ENCODE measurements at regions not wholly inside any gene's neighbourhood (a gene's known extent, or its start where the extent isn't known, plus 50 kb on each side); places are given as distances from the start of the nearest gene placed in this dataset.
"Not testable (repeated sequence)": the region's sequence is repeated elsewhere in the genome, so short reads cannot be mapped to it uniquely, and the experiment has no call there.

GRCh38 chr18:64742898-64743297, 594.0 kb upstream of the LINC00305 start:
- Histone ChIP-seq H3K4me1 (ENCODE audit: control insufficient read depth in 2 of 2, insufficient read depth in 2 of 2, low read length in 2 of 2) (no peaks in the 10 kb centered on the region), H3K9me3 (ENCODE audit: control insufficient read depth in 2 of 2, insufficient read depth in 1 of 2, low read length in 1 of 2) (no peaks in the 10 kb centered on the region), H3K36me3 (ENCODE audit: control insufficient read depth in 2 of 2, insufficient read depth in 2 of 2, low read length in 1 of 2) (no peaks in the 10 kb centered on the region), H3K27me3 (ENCODE audit: control insufficient read depth in 2 of 2, insufficient read depth in 1 of 2, low read length in 1 of 2) (no peaks in the 10 kb centered on the region), H3K4me3 (ENCODE audit: low read length in 2 of 2) (no peak overlapping the region), H3K27ac (ENCODE audit: low read depth in 1 of 2, low read length in 1 of 2) (no peak overlapping the region)
- no peak for DNase-seq (ENCODE audit: low read depth in 6 of 9, low spot score in 9 of 9)

DNA sequence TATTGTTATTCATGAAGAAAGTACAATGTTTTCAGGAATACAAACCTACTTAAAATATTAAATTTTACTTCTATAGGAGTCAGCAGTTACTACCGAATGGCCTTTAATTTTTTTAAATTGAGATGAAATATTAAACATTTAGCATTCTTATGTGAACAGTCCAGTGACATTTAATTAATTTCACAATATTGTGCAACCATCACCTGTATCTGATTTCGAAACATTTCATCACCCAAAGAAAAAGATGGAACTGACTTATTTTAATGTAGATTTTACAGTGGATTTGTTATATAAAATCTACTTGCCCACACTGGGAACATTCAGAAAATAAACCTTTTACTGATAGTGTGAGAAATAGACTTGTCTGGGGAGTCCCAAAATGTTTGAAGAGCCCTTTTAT, 585.2 kb upstream of the LINC00305 start:
- Histone ChIP-seq H3K4me3 (ENCODE audit: low read length in 2 of 2) (no peak overlapping the region), H3K9me3 (ENCODE audit: control insufficient read depth in 2 of 2, insufficient read depth in 1 of 2, low read length in 1 of 2) (no peaks in the 10 kb centered on the region), H3K27ac (ENCODE audit: low read depth in 1 of 2, low read length in 1 of 2) (no peak overlapping the region), H3K36me3 (ENCODE audit: control insufficient read depth in 2 of 2, insufficient read depth in 2 of 2, low read length in 1 of 2) (no peaks in the 10 kb centered on the region), H3K27me3 (ENCODE audit: control insufficient read depth in 2 of 2, insufficient read depth in 1 of 2, low read length in 1 of 2) (no peaks in the 10 kb centered on the region), H3K4me1 (ENCODE audit: control insufficient read depth in 2 of 2, insufficient read depth in 2 of 2, low read length in 2 of 2) (no peaks in the 10 kb centered on the region)
- DNase-seq (ENCODE audit: low read depth in 6 of 9, low spot score in 9 of 9) = no peak
- WGBS = 88% methylated on average over 2 of the region's 2 CpGs

GRCh38 chr18:64725657-64726056, 576.8 kb upstream of the LINC00305 start:
- not testable (repeated sequence) for H3K27me3 ChIP-seq (ENCODE audit: control insufficient read depth in 2 of 2, insufficient read depth in 1 of 2, low read length in 1 of 2); H3K4me3 ChIP-seq (ENCODE audit: low read length in 2 of 2); H3K4me1 ChIP-seq (ENCODE audit: control insufficient read depth in 2 of 2, insufficient read depth in 2 of 2, low read length in 2 of 2); DNase-seq (ENCODE audit: low read depth in 6 of 9, low spot score in 9 of 9); H3K27ac ChIP-seq (ENCODE audit: low read depth in 1 of 2, low read length in 1 of 2); H3K36me3 ChIP-seq (ENCODE audit: control insufficient read depth in 2 of 2, insufficient read depth in 2 of 2, low read length in 1 of 2)
- H3K9me3 ChIP-seq (ENCODE audit: control insufficient read depth in 2 of 2, insufficient read depth in 1 of 2, low read length in 1 of 2) = peaks cover 1 to 19% of the 10 kb centered on the region in 2 donors
- 95% methylated on average over 39 of the region's 39 CpGs for WGBS

GRCh38 chr18:64720781-64721464, 572.0 kb upstream of the LINC00305 start:
- 95% methylated on average over 19 of the region's 19 CpGs for WGBS
- DNase-seq (ENCODE audit: low read depth in 6 of 9, low spot score in 9 of 9) = no peak

DNA sequence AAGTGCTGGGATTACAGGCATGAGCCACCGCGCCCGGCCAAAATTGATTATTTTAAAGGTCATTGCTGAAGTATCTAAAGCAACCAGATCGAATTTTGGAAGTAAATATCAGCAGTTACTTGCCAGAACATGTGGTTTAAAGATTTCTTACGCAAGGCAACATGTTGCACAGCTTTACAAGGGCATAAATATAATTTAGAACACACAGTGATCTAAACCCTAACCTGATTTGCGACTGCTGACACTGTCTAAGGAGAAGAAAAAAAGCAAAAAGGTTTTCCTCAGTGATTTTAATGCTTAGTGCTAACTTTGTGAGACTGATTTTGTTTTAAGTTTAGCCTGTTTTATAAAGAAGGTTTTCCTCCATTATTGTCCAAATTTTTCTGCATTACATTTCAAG, 569.9 kb upstream of the LINC00305 start:
- WGBS = 85% methylated on average over 6 of the region's 6 CpGs
- H3K27me3 ChIP-seq (ENCODE audit: control insufficient read depth in 2 of 2, insufficient read depth in 1 of 2, low read length in 1 of 2) = no peaks in the 10 kb centered on the region
- no peak overlapping the region for H3K27ac ChIP-seq (ENCODE audit: low read depth in 1 of 2, low read length in 1 of 2)
- H3K4me3 ChIP-seq (ENCODE audit: low read length in 2 of 2) = no peak overlapping the region
- DNase-seq (ENCODE audit: low read depth in 6 of 9, low spot score in 9 of 9) = no peak
- H3K9me3 ChIP-seq (ENCODE audit: control insufficient read depth in 2 of 2, insufficient read depth in 1 of 2, low read length in 1 of 2) = peaks cover 1 to 11% of the 10 kb centered on the region in 2 donors
- H3K36me3 ChIP-seq (ENCODE audit: control insufficient read depth in 2 of 2, insufficient read depth in 2 of 2, low read length in 1 of 2) = no peaks in the 10 kb centered on the region
- H3K4me1 ChIP-seq (ENCODE audit: control insufficient read depth in 2 of 2, insufficient read depth in 2 of 2, low read length in 2 of 2) = no peaks in the 10 kb centered on the region

More at GRCh38 chr18:64720781-64721464, 572.0 kb upstream of the LINC00305 start:
- no peaks in the 10 kb centered on the region for H3K4me1 ChIP-seq (ENCODE audit: control insufficient read depth in 2 of 2, insufficient read depth in 2 of 2, low read length in 2 of 2)
- H3K27me3 ChIP-seq (ENCODE audit: control insufficient read depth in 2 of 2, insufficient read depth in 1 of 2, low read length in 1 of 2) = no peaks in the 10 kb centered on the region
- no peak overlapping the region for H3K4me3 ChIP-seq (ENCODE audit: low read length in 2 of 2)
- H3K9me3 ChIP-seq (ENCODE audit: control insufficient read depth in 2 of 2, insufficient read depth in 1 of 2, low read length in 1 of 2) = peaks cover 1 to 20% of the 10 kb centered on the region in 2 donors
- no peak overlapping the region for H3K27ac ChIP-seq (ENCODE audit: low read depth in 1 of 2, low read length in 1 of 2)
- H3K36me3 ChIP-seq (ENCODE audit: control insufficient read depth in 2 of 2, insufficient read depth in 2 of 2, low read length in 1 of 2) = no peaks in the 10 kb centered on the region

DNA sequence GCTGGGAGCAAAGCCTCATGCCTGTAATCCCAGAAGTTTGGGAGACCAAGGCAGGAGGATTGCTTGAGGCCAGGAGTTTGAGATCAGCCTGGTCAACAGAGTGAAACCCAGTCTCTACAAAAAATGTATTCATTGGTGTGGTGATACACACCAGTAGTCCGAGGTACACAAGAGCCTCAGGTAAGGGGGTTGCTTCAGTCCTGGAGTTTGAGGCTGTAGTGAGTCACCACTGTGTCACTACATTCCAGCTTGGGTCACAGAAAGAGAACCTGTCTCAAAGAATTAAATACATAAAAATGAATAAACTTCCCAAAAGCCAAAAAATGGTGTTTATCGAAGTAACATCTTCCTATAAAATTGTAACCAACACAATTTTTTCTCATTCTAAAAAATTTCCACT, 568.1 kb upstream of the LINC00305 start:
- WGBS = 70% methylated on average over 2 of the region's 2 CpGs
- H3K36me3 ChIP-seq (ENCODE audit: control insufficient read depth in 2 of 2, insufficient read depth in 2 of 2, low read length in 1 of 2) = no peaks in the 10 kb centered on the region
- no peak overlapping the region for H3K4me3 ChIP-seq (ENCODE audit: low read length in 2 of 2)
- peaks cover 1 to 11% of the 10 kb centered on the region in 2 donors for H3K9me3 ChIP-seq (ENCODE audit: control insufficient read depth in 2 of 2, insufficient read depth in 1 of 2, low read length in 1 of 2)
- H3K27ac ChIP-seq (ENCODE audit: low read depth in 1 of 2, low read length in 1 of 2) = no peak overlapping the region
- no peaks in the 10 kb centered on the region for H3K4me1 ChIP-seq (ENCODE audit: control insufficient read depth in 2 of 2, insufficient read depth in 2 of 2, low read length in 2 of 2)
- H3K27me3 ChIP-seq (ENCODE audit: control insufficient read depth in 2 of 2, insufficient read depth in 1 of 2, low read length in 1 of 2) = no peaks in the 10 kb centered on the region
- no peak for DNase-seq (ENCODE audit: low read depth in 6 of 9, low spot score in 9 of 9)

GRCh38 chr18:64714086-64714485, 565.2 kb upstream of the LINC00305 start:
- H3K27ac ChIP-seq (ENCODE audit: low read depth in 1 of 2, low read length in 1 of 2) = no peak overlapping the region
- no peaks in the 10 kb centered on the region for H3K27me3 ChIP-seq (ENCODE audit: control insufficient read depth in 2 of 2, insufficient read depth in 1 of 2, low read length in 1 of 2)
- H3K4me1 ChIP-seq (ENCODE audit: control insufficient read depth in 2 of 2, insufficient read depth in 2 of 2, low read length in 2 of 2) = no peaks in the 10 kb centered on the region
- no peaks in the 10 kb centered on the region for H3K36me3 ChIP-seq (ENCODE audit: control insufficient read depth in 2 of 2, insufficient read depth in 2 of 2, low read length in 1 of 2)
- H3K4me3 ChIP-seq (ENCODE audit: low read length in 2 of 2) = no peak overlapping the region
- DNase-seq (ENCODE audit: low read depth in 6 of 9, low spot score in 9 of 9) = no peak
- no peaks in the 10 kb centered on the region for H3K9me3 ChIP-seq (ENCODE audit: control insufficient read depth in 2 of 2, insufficient read depth in 1 of 2, low read length in 1 of 2)

GRCh38 chr18:64713284-64713683, 564.4 kb upstream of the LINC00305 start:
- H3K36me3 ChIP-seq (ENCODE audit: control insufficient read depth in 2 of 2, insufficient read depth in 2 of 2, low read length in 1 of 2) = no peaks in the 10 kb centered on the region
- no peak overlapping the region for H3K4me3 ChIP-seq (ENCODE audit: low read length in 2 of 2)
- H3K9me3 ChIP-seq (ENCODE audit: control insufficient read depth in 2 of 2, insufficient read depth in 1 of 2, low read length in 1 of 2) = no peaks in the 10 kb centered on the region
- no peak overlapping the region for H3K27ac ChIP-seq (ENCODE audit: low read depth in 1 of 2, low read length in 1 of 2)
- no peak for DNase-seq (ENCODE audit: low read depth in 6 of 9, low spot score in 9 of 9)
- no peaks in the 10 kb centered on the region for H3K4me1 ChIP-seq (ENCODE audit: control insufficient read depth in 2 of 2, insufficient read depth in 2 of 2, low read length in 2 of 2)
- H3K27me3 ChIP-seq (ENCODE audit: control insufficient read depth in 2 of 2, insufficient read depth in 1 of 2, low read length in 1 of 2) = no peaks in the 10 kb centered on the region
- WGBS = 77% methylated on average over 2 of the region's 2 CpGs

- Histone ChIP-seq H3K4me3 (ENCODE audit: low read length in 2 of 2) (no peak overlapping the region), H3K27me3 (ENCODE audit: control insufficient read depth in 2 of 2, insufficient read depth in 1 of 2, low read length in 1 of 2) (no peaks in the 10 kb centered on the region), H3K36me3 (ENCODE audit: control insufficient read depth in 2 of 2, insufficient read depth in 2 of 2, low read length in 1 of 2) (no peaks in the 10 kb centered on the region), H3K4me1 (ENCODE audit: control insufficient read depth in 2 of 2, insufficient read depth in 2 of 2, low read length in 2 of 2) (no peaks in the 10 kb centered on the region), H3K27ac (ENCODE audit: low read depth in 1 of 2, low read length in 1 of 2) (no peak overlapping the region), H3K9me3 (ENCODE audit: control insufficient read depth in 2 of 2, insufficient read depth in 1 of 2, low read length in 1 of 2) (no peaks in the 10 kb centered on the region)
- no peak for DNase-seq (ENCODE audit: low read depth in 6 of 9, low spot score in 9 of 9)
- WGBS = 96% methylated on average over 1 of the region's 1 CpG
These were observed 563.1 kb upstream of the LINC00305 start for GRCh38 chr18:64712035-64712434.
